Activated CD8-positive, alpha-beta memory T cell treated with anti-CD3 and anti-CD28 coated beads for 24 hours (primary cell): ENCODE measurements at regions not wholly inside any gene's neighbourhood (a gene's known extent, or its start where the extent isn't known, plus 50 kb on each side); places are given as distances from the start of the nearest gene placed in this dataset.

ENCODE experiments used
- DNase-seq: peaks from one replicate; pipeline ENCODE4 v3.0.0-alpha.2; 2020

GRCh38 chr15:31245756-31246155, 80.9 kb upstream of the KLF13 start:
- DNase-seq: no peak

- DNase-seq: no peak
Observed at GRCh38 chr15:31247404-31247803, 79.2 kb upstream of the KLF13 start.

DNA sequence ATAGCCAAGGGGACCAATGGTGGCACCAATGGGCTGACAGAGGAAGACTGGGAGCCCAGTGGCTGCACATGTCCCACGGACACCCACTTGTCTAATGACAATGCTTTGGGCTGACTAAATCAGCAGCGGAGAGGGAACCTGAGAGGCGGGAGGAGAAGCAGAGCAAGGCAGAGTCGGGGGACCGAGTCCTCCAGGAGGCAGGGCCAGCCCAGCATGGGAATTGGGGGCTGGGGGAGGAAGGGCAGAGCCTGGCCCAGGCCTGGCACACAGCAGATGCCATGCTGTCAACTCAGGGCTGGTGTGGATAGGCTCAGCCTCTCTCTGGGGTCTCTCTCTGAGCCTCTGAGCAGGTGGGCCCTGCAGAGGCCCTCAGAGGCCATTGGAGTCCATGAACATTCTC, 78.4 kb upstream of the KLF13 start:
- no peak for DNase-seq

- no peak for DNase-seq
Observed at GRCh38 chr15:31248951-31249350, 77.7 kb upstream of the KLF13 start.

DNA sequence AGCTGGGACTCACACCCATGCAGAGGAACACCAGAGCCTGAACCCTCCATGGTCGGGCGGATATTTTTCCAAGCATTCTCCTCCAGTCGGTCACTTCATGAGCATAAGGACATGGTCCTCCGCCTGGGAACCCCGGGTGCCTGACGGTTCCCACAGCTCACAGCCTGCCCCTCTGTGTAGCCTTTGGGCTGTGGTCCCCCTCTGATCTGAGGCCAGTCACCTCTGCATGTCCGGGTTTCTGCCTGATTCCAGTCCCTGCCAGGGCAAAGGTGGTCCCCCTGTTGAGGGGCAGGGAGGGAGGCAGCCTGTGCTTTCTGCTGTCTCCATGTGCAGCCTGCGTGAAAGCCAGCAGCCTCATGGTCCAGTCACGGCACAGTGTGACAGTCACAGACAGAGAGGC, 76.6 kb upstream of the KLF13 start:
- DNase-seq: no peak

DNA sequence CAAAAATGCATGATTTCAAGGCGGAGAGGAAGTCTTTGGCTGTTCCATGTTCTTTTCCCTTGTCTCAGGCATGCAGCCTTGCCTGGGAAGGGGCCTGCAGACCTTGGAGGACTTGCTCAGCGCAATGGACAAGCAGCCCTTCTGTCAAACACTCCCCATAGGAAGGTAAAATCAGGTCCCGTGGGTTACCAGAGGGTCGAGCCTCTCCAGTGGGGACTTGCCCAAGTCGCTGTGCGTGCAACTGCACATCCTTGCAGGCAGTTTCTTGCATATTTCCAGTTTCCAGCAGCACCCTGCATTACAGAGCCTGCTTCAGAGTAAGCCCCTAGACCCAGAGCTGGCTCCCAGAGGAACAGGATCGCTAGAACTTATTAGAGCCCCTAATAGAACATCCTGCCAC, 75.5 kb upstream of the KLF13 start:
- no peak for DNase-seq

DNA sequence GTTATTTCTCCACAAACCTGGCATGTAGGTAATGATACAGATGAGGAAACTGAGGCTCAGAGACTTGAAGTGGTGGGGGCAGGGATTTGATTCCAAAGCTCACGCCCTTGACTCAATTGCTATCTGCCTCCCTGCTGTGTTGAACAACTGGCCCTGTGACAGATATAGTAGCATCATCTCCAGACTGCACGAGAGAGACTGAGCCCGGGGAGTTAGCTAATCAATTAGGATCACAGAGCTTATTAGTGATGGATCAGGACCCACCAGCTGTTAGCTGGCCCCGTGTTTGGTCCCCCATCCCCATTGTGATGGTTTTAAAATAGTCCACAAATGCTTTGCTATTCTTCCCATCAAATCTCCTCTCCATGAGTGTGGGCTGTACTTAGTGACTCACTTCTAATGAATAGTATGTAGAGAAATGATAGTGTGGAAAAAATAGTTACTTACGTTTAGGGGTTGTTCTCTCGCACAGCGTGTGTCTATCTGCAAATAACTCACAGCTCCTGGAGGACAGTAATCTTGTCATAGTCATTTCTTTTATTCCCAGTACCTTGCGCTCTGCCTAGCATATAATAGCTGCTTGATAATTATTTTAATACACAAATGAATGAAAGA, 74.4 kb upstream of the KLF13 start:
- no peak for DNase-seq

GRCh38 chr15:31254431-31255175, 72.0 kb upstream of the KLF13 start:
- no peak for DNase-seq

GRCh38 chr15:31255176-31255510, 71.5 kb upstream of the KLF13 start:
- no peak for DNase-seq

- no peak for DNase-seq
Observed at GRCh38 chr15:31255732-31256377, 70.8 kb upstream of the KLF13 start.

DNA sequence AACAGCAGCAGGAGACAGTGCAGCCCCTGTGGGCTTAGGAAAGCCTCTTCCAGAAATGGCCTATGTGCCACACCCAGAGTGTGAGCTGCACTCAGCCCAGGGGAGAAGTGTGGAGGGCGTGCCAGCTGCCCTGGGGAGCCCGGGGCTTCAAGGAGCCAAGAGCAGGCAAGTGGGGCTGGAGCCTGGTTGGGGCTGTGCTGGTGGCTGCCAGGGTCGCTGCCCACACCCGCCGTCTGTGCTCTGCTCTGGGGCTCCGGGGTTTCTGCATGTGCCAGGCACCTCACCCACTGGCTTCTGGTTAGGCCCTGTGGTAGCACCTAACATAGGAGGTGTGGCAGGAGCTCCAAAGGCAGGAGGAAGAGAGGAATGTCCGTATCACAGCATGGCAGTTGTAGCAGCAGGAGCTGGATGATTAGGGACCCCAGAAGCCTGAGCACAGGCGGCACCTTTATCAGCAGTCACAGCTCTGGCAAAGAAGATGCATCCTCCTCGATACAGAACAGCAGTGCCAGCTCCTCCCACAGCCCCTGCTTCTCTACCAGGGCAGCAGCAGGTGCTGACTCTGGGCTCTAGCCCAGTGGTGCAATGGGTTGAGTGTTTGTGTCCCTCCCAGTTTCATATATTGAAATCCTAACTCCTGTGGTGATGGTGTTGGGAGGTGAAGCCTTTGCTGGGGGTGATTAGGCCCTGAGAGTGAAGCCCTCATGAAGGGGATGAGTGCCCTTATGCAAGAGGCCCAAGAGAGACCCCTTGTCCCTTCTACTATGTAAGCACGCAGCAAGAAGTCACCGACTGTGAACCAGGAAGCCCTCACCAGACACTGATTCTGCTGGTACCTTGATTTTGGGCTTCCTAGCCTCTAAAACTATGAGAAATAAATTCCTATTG, 70.0 kb upstream of the KLF13 start:
- DNase-seq: no peak

GRCh38 chr15:31257286-31257685, 69.3 kb upstream of the KLF13 start:
- no peak for DNase-seq

- DNase-seq: no peak
Observed at GRCh38 chr15:31258260-31258659, 68.4 kb upstream of the KLF13 start.

DNA sequence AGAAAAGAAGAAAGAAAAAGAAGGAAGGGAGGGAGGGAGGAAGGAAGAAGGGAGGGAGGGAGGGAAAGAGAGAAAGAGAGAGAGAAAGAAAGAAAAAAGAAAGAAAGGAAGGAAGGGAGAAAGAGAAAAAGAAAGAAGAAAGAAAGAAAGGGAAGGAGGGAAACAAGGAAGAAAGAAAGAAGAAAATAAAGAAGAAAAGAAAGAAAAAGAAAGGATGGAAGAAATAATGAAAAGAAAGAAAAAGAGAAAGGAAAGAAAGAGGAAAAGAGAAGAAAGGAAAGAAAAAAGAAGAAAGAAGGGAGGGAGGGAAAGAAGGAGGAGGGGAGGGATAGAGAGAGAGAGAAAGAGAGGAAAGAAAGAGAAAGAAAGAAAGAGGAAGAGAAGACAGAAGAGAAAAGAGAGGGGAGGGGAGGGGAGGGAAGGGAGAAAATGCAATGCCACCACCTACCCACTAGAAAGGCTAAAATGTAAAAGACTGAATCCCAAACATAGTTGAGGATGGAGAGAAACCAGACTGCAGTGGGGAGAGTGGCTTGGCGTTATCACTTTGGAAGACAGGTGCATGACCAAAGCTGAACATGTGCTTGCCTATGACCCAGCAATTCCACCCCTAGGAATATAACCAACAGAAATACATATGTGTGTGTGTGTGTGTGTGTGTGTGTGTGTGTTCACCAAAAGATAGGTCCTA, 66.9 kb upstream of the KLF13 start:
- DNase-seq: no peak

- DNase-seq: peak; percentile 44
Observed at GRCh38 chr15:31260646-31261265, 65.9 kb upstream of the KLF13 start.

DNA sequence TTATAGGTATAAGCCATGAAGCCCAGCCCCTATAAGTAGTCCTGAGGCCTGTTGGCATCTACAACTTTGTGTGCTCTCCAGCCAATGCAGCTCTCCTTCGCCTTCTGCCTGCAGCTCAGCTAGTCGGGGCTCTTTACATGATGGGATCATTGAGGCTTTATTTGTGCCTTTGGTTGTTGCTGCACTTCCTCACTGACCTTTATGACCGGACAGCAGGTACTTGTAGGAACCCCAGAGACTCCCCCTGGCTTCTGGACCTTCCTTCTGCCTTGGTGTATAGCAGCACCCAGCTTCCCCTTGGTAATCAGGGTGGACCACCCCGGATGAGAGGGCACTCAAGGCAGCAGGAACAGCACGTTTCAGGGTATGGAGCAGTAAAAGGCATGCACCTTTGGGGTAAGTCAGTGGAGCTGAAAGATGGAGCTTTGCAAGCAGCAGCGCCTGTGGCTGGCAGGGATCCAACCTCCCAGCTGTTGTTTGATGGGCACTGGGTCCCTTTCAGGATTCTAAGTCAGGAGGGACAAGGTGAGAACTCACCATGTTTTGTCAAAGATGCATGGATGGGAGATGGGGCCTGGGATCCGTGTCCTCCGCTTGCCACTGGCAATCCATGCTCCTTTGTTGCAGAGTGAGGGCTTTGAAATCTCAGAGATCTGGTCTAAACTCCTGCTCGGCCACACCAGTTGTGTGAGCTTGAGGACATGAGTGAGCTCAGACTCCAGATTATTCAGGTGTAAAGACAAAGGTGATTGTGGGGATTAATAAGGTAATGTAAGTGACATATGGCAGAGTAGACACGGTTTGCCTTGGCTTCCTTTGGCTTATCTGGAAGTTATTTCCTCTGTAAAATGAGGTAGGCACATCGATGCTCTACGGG, 65.1 kb upstream of the KLF13 start:
- DNase-seq: peak; percentile 56

GRCh38 chr15:31262143-31262530, 64.5 kb upstream of the KLF13 start:
- DNase-seq: peak; percentile 54

- peak; percentile 59 for DNase-seq
Observed at GRCh38 chr15:31262901-31263671, 63.5 kb upstream of the KLF13 start.

- peak; percentile 88 for DNase-seq
Observed at GRCh38 chr15:31263751-31264558, 62.7 kb upstream of the KLF13 start.
